Activated CD4-positive, alpha-beta T cell treated with anti-CD3 and anti-CD28 coated beads, Interleukin-2, amount 50 U/mL, for 1 hour (primary cell): ENCODE measurements at regions not wholly inside any gene's neighbourhood (a gene's known extent, or its start where the extent isn't known, plus 50 kb on each side); places are given as distances from the start of the nearest gene placed in this dataset.
"Not testable (repeated sequence)": the region's sequence is repeated elsewhere in the genome, so short reads cannot be mapped to it uniquely, and the experiment has no call there.

Experiments used
- DNase-seq: peaks from one replicate; pipeline ENCODE4 v3.0.0-alpha.2; 2020

- no peak for DNase-seq
Observed at GRCh38 chr17:43315858-43316521, 82.2 kb upstream of the RNU2-1 start.

GRCh38 chr17:43315369-43315768, 81.6 kb upstream of the RNU2-1 start:
- DNase-seq, result no peak

GRCh38 chr17:43314611-43315011, 80.8 kb upstream of the RNU2-1 start:
- no peak for DNase-seq

GRCh38 chr17:43312011-43312410, 78.2 kb upstream of the RNU2-1 start:
- DNase-seq, result no peak

- DNase-seq, result no peak
Observed at GRCh38 chr17:43309505-43310332, 75.9 kb upstream of the RNU2-1 start.

- DNase-seq, result no peak
Observed at GRCh38 chr17:43308999-43309398, 75.2 kb upstream of the RNU2-1 start.

GRCh38 chr17:43304792-43305191, 71.0 kb upstream of the RNU2-1 start:
- not testable (repeated sequence) for DNase-seq

GRCh38 chr17:43303049-43303448, 69.3 kb upstream of the RNU2-1 start:
- DNase-seq, result not testable (repeated sequence)

- not testable (repeated sequence) for DNase-seq
Observed at GRCh38 chr17:43299300-43300076, 65.7 kb upstream of the RNU2-1 start.

GRCh38 chr17:43289670-43290069, 55.9 kb upstream of the RNU2-1 start:
- DNase-seq, result not testable (repeated sequence)

GRCh38 chr17:43283606-43284005, 49.8 kb upstream of the RNU2-1 start:
- DNase-seq, result not testable (repeated sequence)
